MCF 10A (cell line): ENCODE measurements at regions not wholly inside any gene's neighbourhood (a gene's known extent, or its start where the extent isn't known, plus 50 kb on each side); places are given as distances from the start of the nearest gene placed in this dataset.

ENCODE experiments used
- BruUV-seq: library from RNA; stranded (reverse); fragments of 400-500 nt; replicated peaks from 2 replicates; lab custom pipeline; 2021; lab: Mats Ljungman, UMichigan
- CTCF ChIA-PET: fragments of 300-600 bp; sonication (Branson Sonifier 250); formaldehyde crosslinking; extraction: SDS; loops from one replicate; lab custom pipeline; 2021; ENCODE audit warnings: antibody characterized with exemption, inconsistent platforms; lab: Yijun Ruan, JAX
- POLR2A ChIA-PET: fragments of 300-600, 350-650 bp; sonication (Branson Sonifier 250); formaldehyde crosslinking; extraction: SDS; loops from one replicate; lab custom pipeline; 2020; ENCODE audit warnings: antibody characterized with exemption, inconsistent platforms; lab: Yijun Ruan, JAX
- DNase-seq: peaks from one replicate; pipeline ENCODE4 v3.0.0-alpha.2; 2018; ENCODE audit not compliant: unreplicated experiment
- H3K27ac Mint-ChIP-seq: one replicate; pipeline ENCODE4 v1.8.0; 2022; ENCODE audit warnings: mild to moderate bottlenecking, low read depth, mixed read lengths; ENCODE audit not compliant: unreplicated experiment
- H3K27me3 Mint-ChIP-seq: one replicate; pipeline ENCODE4 v1.8.0; 2022; ENCODE audit warnings: mixed read lengths; ENCODE audit not compliant: insufficient read depth, unreplicated experiment
- H3K36me3 Mint-ChIP-seq: one replicate; pipeline ENCODE4 v1.8.0; 2022; ENCODE audit warnings: mild to moderate bottlenecking, moderate library complexity, mixed read lengths; ENCODE audit not compliant: insufficient read depth, unreplicated experiment
- H3K4me1 Mint-ChIP-seq: one replicate; pipeline ENCODE4 v1.8.0; 2022; ENCODE audit warnings: mixed read lengths; ENCODE audit not compliant: insufficient read depth, unreplicated experiment
- H3K4me3 Mint-ChIP-seq: one replicate; pipeline ENCODE4 v1.8.0; 2022; ENCODE audit warnings: mild to moderate bottlenecking, moderate library complexity, mixed read lengths; ENCODE audit not compliant: unreplicated experiment
- H3K9me3 Mint-ChIP-seq: one replicate; pipeline ENCODE4 v1.8.0; 2022; ENCODE audit warnings: mixed read lengths; ENCODE audit not compliant: unreplicated experiment
- intact Hi-C: fragments of 100-400 bp; cut with micrococcal nuclease; formaldehyde crosslinking; loops from 2 replicates; pipeline ENCODE4 v1.14.1; 2022
- TF ChIP-seq, protein P1 (sequence below): fragments of 200-600 bp; IDR thresholded peaks from one replicate; pipeline ENCODE4 v1.8.0; 2022; ENCODE audit warnings: antibody characterized with exemption, mild to moderate bottlenecking; ENCODE audit not compliant: unreplicated experiment

DNA sequence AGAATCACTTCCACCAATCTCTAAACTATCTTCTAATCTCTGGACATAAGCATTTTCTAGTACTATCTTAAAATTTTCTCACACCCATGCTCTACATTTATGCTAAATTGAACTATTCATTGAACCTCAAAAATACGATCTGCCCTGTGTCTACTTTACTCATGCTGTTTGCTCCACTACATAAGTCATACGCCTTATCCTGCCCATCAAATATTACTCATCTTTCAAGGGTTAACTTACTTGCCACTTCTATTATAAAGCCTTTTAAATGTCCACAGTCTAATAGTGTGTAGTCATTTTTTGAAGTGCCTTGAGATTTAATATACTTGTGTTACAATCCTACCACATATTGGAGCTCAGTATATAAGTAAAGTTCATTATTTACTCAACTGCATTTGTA lies 727.7 kb upstream of the SLIT2 start:
- Mint-ChIP-seq H3K4me1 (no peaks in the 10 kb centered on the region), H3K27me3 (no peaks in the 10 kb centered on the region), H3K4me3 (no peak overlapping the region), H3K36me3 (peaks cover 4% of the 10 kb centered on the region), H3K9me3 (peaks cover 7% of the 10 kb centered on the region), H3K27ac (no peak overlapping the region)
- intact Hi-C loops = no loop called here
- TF ChIP-seq, protein P1, sequence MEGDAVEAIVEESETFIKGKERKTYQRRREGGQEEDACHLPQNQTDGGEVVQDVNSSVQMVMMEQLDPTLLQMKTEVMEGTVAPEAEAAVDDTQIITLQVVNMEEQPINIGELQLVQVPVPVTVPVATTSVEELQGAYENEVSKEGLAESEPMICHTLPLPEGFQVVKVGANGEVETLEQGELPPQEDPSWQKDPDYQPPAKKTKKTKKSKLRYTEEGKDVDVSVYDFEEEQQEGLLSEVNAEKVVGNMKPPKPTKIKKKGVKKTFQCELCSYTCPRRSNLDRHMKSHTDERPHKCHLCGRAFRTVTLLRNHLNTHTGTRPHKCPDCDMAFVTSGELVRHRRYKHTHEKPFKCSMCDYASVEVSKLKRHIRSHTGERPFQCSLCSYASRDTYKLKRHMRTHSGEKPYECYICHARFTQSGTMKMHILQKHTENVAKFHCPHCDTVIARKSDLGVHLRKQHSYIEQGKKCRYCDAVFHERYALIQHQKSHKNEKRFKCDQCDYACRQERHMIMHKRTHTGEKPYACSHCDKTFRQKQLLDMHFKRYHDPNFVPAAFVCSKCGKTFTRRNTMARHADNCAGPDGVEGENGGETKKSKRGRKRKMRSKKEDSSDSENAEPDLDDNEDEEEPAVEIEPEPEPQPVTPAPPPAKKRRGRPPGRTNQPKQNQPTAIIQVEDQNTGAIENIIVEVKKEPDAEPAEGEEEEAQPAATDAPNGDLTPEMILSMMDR = no peak
- DNase-seq = no peak
- CTCF ChIA-PET = interaction anchor here (0.7 to 1.0 kb wide), 2 partner anchors 9 to 34 kb away, joined by 3 read pairs; no protein-coding TSS in a partner anchor
- POLR2A ChIA-PET = interaction anchor here (0.5 kb wide), 1 partner anchor 51 kb away, joined by 3 read pairs; no protein-coding TSS in a partner anchor
- no TSS peak for BruUV-seq

GRCh38 chr4:19522966-19523365 lies 728.7 kb upstream of the SLIT2 start:
- ChIA-PET CTCF (interaction anchor here (0.6 to 1.0 kb wide), 2 partner anchors 8 to 68 kb away, joined by 3 read pairs; no protein-coding TSS in a partner anchor), POLR2A (no interaction called here)
- Mint-ChIP-seq H3K27ac (no peak overlapping the region), H3K4me3 (no peak overlapping the region), H3K4me1 (no peaks in the 10 kb centered on the region), H3K27me3 (no peaks in the 10 kb centered on the region), H3K36me3 (peaks cover 4% of the 10 kb centered on the region), H3K9me3 (no peaks in the 10 kb centered on the region)
- TF ChIP-seq, protein P1 = no peak
- DNase-seq = no peak
- intact Hi-C loops = no loop called here
- BruUV-seq = no TSS peak

- no peaks in the 10 kb centered on the region for H3K9me3 Mint-ChIP-seq
- no peak overlapping the region for H3K4me3 Mint-ChIP-seq
- ChIA-PET POLR2A (no interaction called here), CTCF (interaction anchor here (0.6 kb wide), 1 partner anchor 297 kb away, joined by 3 read pairs; no protein-coding TSS in a partner anchor)
- H3K4me1 Mint-ChIP-seq = no peaks in the 10 kb centered on the region
- H3K36me3 Mint-ChIP-seq = peaks cover 4% of the 10 kb centered on the region
- DNase-seq = no peak
- BruUV-seq = no TSS peak
- no peaks in the 10 kb centered on the region for H3K27me3 Mint-ChIP-seq
- intact Hi-C loops = no loop called here
- H3K27ac Mint-ChIP-seq = no peak overlapping the region
- TF ChIP-seq, protein P1 = no peak
Observed at GRCh38 chr4:19520939-19521520, 730.7 kb upstream of the SLIT2 start.

DNA sequence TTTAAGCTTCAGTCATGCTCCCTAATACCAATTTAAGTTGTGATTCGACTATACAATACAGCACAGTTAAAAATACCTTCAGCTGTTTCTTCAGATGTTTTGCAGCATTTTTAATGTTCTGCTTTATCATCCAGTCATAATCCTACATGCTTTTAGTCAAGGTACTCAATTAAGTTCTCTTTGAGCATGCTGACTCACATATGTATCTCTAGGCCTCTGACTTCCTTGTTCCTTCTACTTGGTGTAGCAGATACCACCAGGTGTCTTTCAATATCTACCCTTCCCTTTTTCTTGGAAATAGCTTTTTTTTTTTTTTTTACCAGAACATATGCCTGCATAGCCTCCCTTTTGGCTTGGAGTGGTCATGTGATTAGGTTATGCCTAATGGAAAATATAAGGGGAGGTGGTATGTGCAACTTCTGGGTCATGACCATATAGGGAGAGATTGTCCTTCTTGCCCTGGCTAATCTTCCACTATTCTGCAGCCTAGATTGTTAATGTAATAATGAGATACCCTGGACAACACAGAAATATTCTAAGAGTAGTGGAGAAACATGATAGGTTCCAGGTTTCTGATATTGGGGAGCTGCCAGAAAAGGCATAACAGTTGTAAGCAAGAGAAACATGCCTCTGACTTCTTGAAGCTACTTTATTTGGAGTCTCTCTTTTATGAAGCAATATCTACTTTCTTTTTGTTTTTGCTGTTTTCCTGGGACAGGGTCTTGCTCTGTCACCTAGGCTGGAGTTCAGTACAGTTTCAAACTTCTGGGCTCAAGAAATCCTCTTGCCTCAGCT lies 737.2 kb upstream of the SLIT2 start:
- Mint-ChIP-seq H3K36me3 (no peaks in the 10 kb centered on the region), H3K4me3 (no peak overlapping the region), H3K27me3 (no peaks in the 10 kb centered on the region), H3K27ac (no peak overlapping the region), H3K4me1 (no peaks in the 10 kb centered on the region), H3K9me3 (no peaks in the 10 kb centered on the region)
- DNase-seq = no peak
- intact Hi-C loops = no loop called here
- no TSS peak for BruUV-seq
- POLR2A ChIA-PET = interaction anchor here (0.7 kb wide), 1 partner anchor 40 kb away, joined by 3 read pairs; no protein-coding TSS in a partner anchor
- TF ChIP-seq, protein P1 = no peak
- CTCF ChIA-PET = interaction anchor here (0.6 to 1.2 kb wide), 4 partner anchors 9 to 1534 kb away, joined by 3 to 4 read pairs (median 3); no protein-coding TSS in a partner anchor
